BE2C (cell line): ENCODE measurements at regions not wholly inside any gene's neighbourhood (a gene's known extent, or its start where the extent isn't known, plus 50 kb on each side); places are given as distances from the start of the nearest gene placed in this dataset.

Experiments
- DNase-seq: peaks from one replicate; pipeline ENCODE4 v3.0.0-alpha.2; 2020
- H3K27me3 ChIP-seq: fragments of 250-450 bp; sonication (Bioruptor Pico); 2 replicates; pipeline ENCODE4 v1.5.1; 2020; ENCODE audit warnings: mild to moderate bottlenecking
- H3K36me3 ChIP-seq: fragments of 250-450 bp; sonication (Bioruptor Pico); 2 replicates; pipeline ENCODE4 v1.5.1; 2020; ENCODE audit warnings: mild to moderate bottlenecking
- H3K4me1 ChIP-seq: fragments of 250-450 bp; sonication (Bioruptor Pico); 2 replicates; pipeline ENCODE4 v1.5.1; 2020
- H3K4me3 ChIP-seq: 2 replicates; pipeline ENCODE4 v1.5.1; 2011; ENCODE audit warnings: low read depth, low read length
- H3K9me3 ChIP-seq: fragments of 250-450 bp; sonication (Bioruptor Pico); 2 replicates; pipeline ENCODE4 v1.5.1; 2020
- TF ChIP-seq, protein P1 (sequence below): IDR thresholded peaks from 2 replicates; pipeline ENCODE4 v1.5.1; 2012; ENCODE audit warnings: mild to moderate bottlenecking, low read depth, low read length

DNA sequence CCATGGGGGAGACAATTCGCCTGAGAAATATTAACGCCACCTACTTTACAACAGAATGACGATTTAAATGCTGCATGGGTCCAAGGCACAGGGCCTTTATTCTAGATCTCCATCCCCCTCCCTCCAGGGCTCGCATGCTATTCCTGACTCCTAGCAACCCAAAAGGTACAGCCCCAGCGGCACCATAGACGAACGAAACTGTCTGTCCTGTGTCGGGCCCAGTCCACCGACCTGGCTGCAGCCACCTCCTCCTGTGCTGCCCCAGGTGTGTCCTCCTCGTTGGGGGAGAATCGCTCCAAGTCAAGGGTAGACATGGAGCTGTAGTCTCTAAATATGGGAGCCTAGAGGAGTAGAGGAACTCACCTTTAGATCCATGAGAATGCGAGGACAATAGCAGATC lies 196.5 kb downstream of the TOMM20 start:
- TF ChIP-seq, protein P1, sequence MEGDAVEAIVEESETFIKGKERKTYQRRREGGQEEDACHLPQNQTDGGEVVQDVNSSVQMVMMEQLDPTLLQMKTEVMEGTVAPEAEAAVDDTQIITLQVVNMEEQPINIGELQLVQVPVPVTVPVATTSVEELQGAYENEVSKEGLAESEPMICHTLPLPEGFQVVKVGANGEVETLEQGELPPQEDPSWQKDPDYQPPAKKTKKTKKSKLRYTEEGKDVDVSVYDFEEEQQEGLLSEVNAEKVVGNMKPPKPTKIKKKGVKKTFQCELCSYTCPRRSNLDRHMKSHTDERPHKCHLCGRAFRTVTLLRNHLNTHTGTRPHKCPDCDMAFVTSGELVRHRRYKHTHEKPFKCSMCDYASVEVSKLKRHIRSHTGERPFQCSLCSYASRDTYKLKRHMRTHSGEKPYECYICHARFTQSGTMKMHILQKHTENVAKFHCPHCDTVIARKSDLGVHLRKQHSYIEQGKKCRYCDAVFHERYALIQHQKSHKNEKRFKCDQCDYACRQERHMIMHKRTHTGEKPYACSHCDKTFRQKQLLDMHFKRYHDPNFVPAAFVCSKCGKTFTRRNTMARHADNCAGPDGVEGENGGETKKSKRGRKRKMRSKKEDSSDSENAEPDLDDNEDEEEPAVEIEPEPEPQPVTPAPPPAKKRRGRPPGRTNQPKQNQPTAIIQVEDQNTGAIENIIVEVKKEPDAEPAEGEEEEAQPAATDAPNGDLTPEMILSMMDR: no peak
- H3K4me3 ChIP-seq: no peak overlapping the region
- H3K36me3 ChIP-seq: no peaks in the 10 kb centered on the region
- H3K9me3 ChIP-seq: no peaks in the 10 kb centered on the region
- H3K4me1 ChIP-seq: no peaks in the 10 kb centered on the region
- H3K27me3 ChIP-seq: no peaks in the 10 kb centered on the region
- no peak for DNase-seq

DNA sequence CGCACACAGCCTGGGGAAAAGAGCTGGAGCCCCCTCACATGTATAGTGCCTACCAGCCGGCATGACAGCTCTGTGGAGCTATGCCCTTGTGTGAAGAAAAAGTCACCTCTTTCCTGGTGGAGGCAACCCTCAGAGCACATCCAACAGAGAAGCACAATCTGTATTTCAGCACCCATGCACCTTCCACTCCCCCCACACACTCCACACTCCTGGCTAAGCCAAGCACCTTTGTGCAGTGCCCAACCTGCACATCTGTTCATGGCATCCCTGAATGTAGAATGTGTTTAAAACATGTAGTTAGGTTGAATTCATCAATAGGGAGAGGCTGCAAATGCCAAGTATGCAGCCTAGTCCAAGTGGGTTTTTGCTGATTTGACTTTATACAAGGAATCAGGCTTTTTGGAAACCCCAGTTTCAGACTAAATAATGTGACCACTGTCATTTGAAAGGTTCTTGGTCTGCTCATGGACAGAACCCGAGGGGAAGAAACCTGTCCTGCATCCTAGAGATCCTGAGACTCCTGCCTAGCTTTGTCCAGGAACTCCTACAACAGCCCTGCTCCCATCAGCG lies 197.1 kb downstream of the TOMM20 start:
- TF ChIP-seq, protein P1: no peak
- no peaks in the 10 kb centered on the region for H3K9me3 ChIP-seq
- no peaks in the 10 kb centered on the region for H3K27me3 ChIP-seq
- no peaks in the 10 kb centered on the region for H3K4me1 ChIP-seq
- H3K36me3 ChIP-seq: no peaks in the 10 kb centered on the region
- no peak overlapping the region for H3K4me3 ChIP-seq
- DNase-seq: no peak

GRCh38 chr1:234929369-234929768 lies 199.3 kb downstream of the TOMM20 start:
- H3K4me1 ChIP-seq: no peaks in the 10 kb centered on the region
- TF ChIP-seq, protein P1: no peak
- no peak overlapping the region for H3K4me3 ChIP-seq

GRCh38 chr1:234928642-234929041 lies 200.0 kb downstream of the TOMM20 start:
- TF ChIP-seq, protein P1: no peak
- no peaks in the 10 kb centered on the region for H3K36me3 ChIP-seq
- H3K4me3 ChIP-seq: no peak overlapping the region
- no peaks in the 10 kb centered on the region for H3K27me3 ChIP-seq
- DNase-seq: no peak
- no peaks in the 10 kb centered on the region for H3K4me1 ChIP-seq
- no peaks in the 10 kb centered on the region for H3K9me3 ChIP-seq

More at GRCh38 chr1:234929369-234929768, 199.3 kb downstream of the TOMM20 start:
- no peak for DNase-seq
- Histone ChIP-seq H3K27me3 (no peaks in the 10 kb centered on the region), H3K9me3 (no peaks in the 10 kb centered on the region), H3K36me3 (no peaks in the 10 kb centered on the region)

DNA sequence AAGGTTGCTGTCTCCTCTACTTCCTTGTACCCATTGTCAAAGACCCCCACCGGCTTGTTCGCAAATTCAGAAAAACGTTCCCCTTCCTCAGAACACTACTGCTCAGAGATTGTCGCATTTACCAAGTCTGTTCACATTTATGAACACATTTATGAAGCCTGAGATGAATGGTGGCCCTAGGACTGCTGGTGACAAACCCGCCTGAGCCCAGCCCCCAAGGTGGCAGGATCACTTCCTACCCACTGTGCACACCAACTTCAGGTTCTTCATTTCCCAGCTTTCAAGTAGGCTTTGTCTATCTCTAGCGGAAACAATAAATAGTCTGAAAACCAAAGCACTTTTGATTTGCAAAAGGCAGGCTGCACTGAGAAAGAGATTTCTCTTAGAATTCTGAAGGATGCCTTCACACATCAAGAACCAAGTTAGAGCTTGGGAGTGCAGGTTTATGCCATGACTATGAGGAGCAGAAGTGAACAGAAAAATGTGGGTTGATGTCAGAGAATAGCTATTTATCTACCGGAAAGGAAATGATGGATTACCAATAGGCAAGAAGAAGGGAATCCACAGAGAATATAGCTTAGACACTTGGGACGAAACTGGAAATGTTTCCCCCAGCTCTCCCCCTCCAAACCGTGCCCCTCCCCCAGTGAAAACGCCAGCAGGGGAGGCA lies 200.5 kb downstream of the TOMM20 start:
- Histone ChIP-seq H3K4me3 (no peak overlapping the region), H3K4me1 (no peaks in the 10 kb centered on the region), H3K9me3 (no peaks in the 10 kb centered on the region), H3K27me3 (no peaks in the 10 kb centered on the region), H3K36me3 (no peaks in the 10 kb centered on the region)
- DNase-seq: no peak
- TF ChIP-seq, protein P1: no peak

GRCh38 chr1:234927312-234927970 lies 201.2 kb downstream of the TOMM20 start:
- TF ChIP-seq, protein P1: no peak
- no peak for DNase-seq
- Histone ChIP-seq H3K36me3 (no peaks in the 10 kb centered on the region), H3K27me3 (no peaks in the 10 kb centered on the region), H3K4me3 (no peak overlapping the region), H3K4me1 (no peaks in the 10 kb centered on the region), H3K9me3 (no peaks in the 10 kb centered on the region)
